ENCODE measurements at regions not wholly inside any gene's neighbourhood (a gene's known extent, or its start where the extent isn't known, plus 50 kb on each side); places are given as distances from the start of the nearest gene placed in this dataset.

DNA sequence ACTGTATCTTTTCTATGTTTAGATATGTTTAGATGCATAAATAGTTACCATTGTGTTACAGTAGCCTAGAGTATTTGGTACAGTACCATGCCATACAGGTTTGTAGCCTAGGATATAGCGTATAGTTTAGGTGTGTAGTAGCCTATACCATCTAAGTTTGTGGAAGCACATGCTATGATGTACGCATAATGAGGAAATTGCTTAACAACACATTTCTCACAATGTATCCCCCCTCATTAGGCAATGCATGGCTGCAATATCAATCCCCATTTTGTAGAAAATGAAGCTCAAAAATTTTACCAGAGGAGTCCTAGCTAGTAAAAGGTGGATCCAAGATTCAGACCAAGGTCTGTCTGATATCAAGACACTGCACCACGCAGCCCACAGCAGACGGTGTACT, 376.4 kb upstream of the NFE2L3 start:
- no peaks in the 10 kb centered on the region for H3K9me3 ChIP-seq (ENCODE audit: insufficient read depth, low read depth)
- H3K9me2 ChIP-seq (ENCODE audit: insufficient read depth), result no peaks in the 10 kb centered on the region
- H4K20me1 ChIP-seq (ENCODE audit: insufficient read depth), result no peaks in the 10 kb centered on the region
- DNase-seq, result no peak
- H3K27me3 ChIP-seq (ENCODE audit: insufficient read depth, low read depth), result peaks cover 67% of the 10 kb centered on the region
- H3K27ac ChIP-seq, result no peak overlapping the region
- ChIA-PET POLR2A (ENCODE audit: unreplicated experiment) (no interaction called here), CTCF (no interaction called here)
- TF ChIP-seq EZH2 (IDR thresholded peaks at IDR 0.05; ENCODE audit: low read depth), result no peak
- TF ChIP-seq, protein P1, sequence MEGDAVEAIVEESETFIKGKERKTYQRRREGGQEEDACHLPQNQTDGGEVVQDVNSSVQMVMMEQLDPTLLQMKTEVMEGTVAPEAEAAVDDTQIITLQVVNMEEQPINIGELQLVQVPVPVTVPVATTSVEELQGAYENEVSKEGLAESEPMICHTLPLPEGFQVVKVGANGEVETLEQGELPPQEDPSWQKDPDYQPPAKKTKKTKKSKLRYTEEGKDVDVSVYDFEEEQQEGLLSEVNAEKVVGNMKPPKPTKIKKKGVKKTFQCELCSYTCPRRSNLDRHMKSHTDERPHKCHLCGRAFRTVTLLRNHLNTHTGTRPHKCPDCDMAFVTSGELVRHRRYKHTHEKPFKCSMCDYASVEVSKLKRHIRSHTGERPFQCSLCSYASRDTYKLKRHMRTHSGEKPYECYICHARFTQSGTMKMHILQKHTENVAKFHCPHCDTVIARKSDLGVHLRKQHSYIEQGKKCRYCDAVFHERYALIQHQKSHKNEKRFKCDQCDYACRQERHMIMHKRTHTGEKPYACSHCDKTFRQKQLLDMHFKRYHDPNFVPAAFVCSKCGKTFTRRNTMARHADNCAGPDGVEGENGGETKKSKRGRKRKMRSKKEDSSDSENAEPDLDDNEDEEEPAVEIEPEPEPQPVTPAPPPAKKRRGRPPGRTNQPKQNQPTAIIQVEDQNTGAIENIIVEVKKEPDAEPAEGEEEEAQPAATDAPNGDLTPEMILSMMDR (conservative IDR thresholded peaks at IDR 0.05), result no peak
- H3K4me2 ChIP-seq, result no peak overlapping the region
- H3K4me3 ChIP-seq, result no peak overlapping the region
- no peak overlapping the region for H2AFZ ChIP-seq
- H3K79me2 ChIP-seq (ENCODE audit: low read depth), result no peaks in the 10 kb centered on the region
- no peaks in the 10 kb centered on the region for H3F3A ChIP-seq (ENCODE audit: insufficient read depth, low read depth)
- BruUV-seq (replicated peaks), result no TSS peak
- no peaks in the 10 kb centered on the region for H3K36me3 ChIP-seq (ENCODE audit: low read depth)
- no peaks in the 10 kb centered on the region for H3K4me1 ChIP-seq (replicated peaks; ENCODE audit: insufficient read depth)
- intact Hi-C loops (cut with micrococcal nuclease; ENCODE audit: unreplicated experiment), result no loop called here

DNA sequence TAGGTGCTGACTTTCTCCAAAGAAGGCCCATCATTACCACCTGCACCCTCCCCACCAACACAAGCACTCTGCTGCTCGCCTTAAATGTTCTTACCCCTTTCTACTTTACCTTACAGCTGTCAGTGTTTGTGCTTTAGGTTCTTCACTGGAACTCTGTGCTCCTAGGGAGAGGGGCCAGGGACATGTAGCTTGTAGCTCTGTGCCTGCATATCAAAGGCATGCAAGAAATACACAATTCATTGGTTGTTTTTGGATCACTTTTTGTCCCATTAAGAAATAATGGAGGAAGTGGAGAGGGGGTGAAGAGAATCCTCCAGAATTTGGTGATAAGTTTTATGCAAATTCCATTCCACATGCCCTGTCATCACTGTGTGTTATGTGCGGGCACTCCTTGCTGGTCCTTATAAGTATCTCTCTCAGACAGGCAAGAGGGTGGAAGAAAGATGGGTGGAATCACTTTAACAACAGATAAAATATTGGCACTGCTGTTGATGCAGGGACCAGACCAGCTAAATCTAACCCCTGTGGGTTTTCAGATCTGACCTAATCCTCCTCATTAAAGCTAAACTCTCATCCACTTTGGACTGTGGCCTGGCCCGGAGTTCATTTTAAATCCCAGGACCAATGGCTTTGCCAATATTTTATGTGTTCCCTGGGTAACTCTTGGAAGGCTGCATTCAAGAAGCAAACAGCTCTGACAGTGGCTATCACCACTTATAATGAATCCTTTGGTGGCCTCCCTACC, 375.8 kb upstream of the NFE2L3 start:
- H4K20me1 ChIP-seq (ENCODE audit: insufficient read depth), result no peaks in the 10 kb centered on the region
- no peaks in the 10 kb centered on the region for H3K4me1 ChIP-seq (replicated peaks; ENCODE audit: insufficient read depth)
- intact Hi-C loops (cut with micrococcal nuclease; ENCODE audit: unreplicated experiment), result no loop called here
- no peaks in the 10 kb centered on the region for H3K9me2 ChIP-seq (ENCODE audit: insufficient read depth)
- H2AFZ ChIP-seq, result no peak overlapping the region
- no peak overlapping the region for H3K4me3 ChIP-seq
- H3K27me3 ChIP-seq (ENCODE audit: insufficient read depth, low read depth), result peaks cover 61% of the 10 kb centered on the region
- no TSS peak for BruUV-seq (replicated peaks)
- no peak overlapping the region for H3K27ac ChIP-seq
- no peaks in the 10 kb centered on the region for H3K9me3 ChIP-seq (ENCODE audit: insufficient read depth, low read depth)
- POLR2A ChIA-PET (ENCODE audit: unreplicated experiment), result no interaction called here
- H3K4me2 ChIP-seq, result no peak overlapping the region
- no peak for TF ChIP-seq EZH2 (IDR thresholded peaks at IDR 0.05; ENCODE audit: low read depth)
- TF ChIP-seq, protein P1 (conservative IDR thresholded peaks at IDR 0.05), result no peak
- H3K36me3 ChIP-seq (ENCODE audit: low read depth), result no peaks in the 10 kb centered on the region
- H3F3A ChIP-seq (ENCODE audit: insufficient read depth, low read depth), result no peaks in the 10 kb centered on the region
- CTCF ChIA-PET, result no interaction called here
- no peaks in the 10 kb centered on the region for H3K79me2 ChIP-seq (ENCODE audit: low read depth)
- no peak for DNase-seq

DNA sequence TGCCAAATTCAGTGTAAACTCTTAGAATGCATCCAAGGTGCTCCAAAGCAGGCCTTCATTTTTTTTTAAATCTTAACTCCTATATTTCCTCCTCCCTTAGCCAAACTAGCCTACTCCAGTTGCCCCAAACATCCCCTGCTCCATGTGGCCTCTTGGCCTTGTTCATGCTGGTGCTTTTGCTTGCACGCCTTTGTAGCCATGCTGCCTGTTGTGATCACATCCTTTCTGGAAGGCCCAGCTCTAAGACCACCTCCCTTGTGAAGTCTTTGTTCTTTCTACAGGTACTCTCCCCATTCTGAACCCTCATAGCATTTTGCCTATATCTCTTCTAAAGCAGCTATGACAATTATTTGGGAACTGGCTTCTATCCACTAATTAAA, 375.3 kb upstream of the NFE2L3 start:
- BruUV-seq (replicated peaks), result no TSS peak
- Histone ChIP-seq H3K9me3 (ENCODE audit: insufficient read depth, low read depth) (no peaks in the 10 kb centered on the region), H3K9me2 (ENCODE audit: insufficient read depth) (no peaks in the 10 kb centered on the region), H3K4me1 (replicated peaks; ENCODE audit: insufficient read depth) (no peaks in the 10 kb centered on the region), H3K27me3 (ENCODE audit: insufficient read depth, low read depth) (peaks cover 55% of the 10 kb centered on the region), H3K4me3 (no peak overlapping the region), H3K4me2 (no peak overlapping the region), H3F3A (ENCODE audit: insufficient read depth, low read depth) (no peaks in the 10 kb centered on the region), H3K27ac (no peak overlapping the region), H4K20me1 (ENCODE audit: insufficient read depth) (no peaks in the 10 kb centered on the region), H3K36me3 (ENCODE audit: low read depth) (no peaks in the 10 kb centered on the region), H3K79me2 (ENCODE audit: low read depth) (no peaks in the 10 kb centered on the region), H2AFZ (no peak overlapping the region)
- ChIA-PET POLR2A (ENCODE audit: unreplicated experiment) (no interaction called here), CTCF (no interaction called here)
- TF ChIP-seq, protein P1 (conservative IDR thresholded peaks at IDR 0.05), result no peak
- TF ChIP-seq EZH2 (IDR thresholded peaks at IDR 0.05; ENCODE audit: low read depth), result no peak
- intact Hi-C loops (cut with micrococcal nuclease; ENCODE audit: unreplicated experiment), result no loop called here
- no peak for DNase-seq
